DMS 273 (cell line): ENCODE measurements at regions not wholly inside any gene's neighbourhood (a gene's known extent, or its start where the extent isn't known, plus 50 kb on each side); places are given as distances from the start of the nearest gene placed in this dataset.
"Not testable (repeated sequence)": the region's sequence is repeated elsewhere in the genome, so short reads cannot be mapped to it uniquely, and the experiment has no call there.

Experiments
- DNase-seq: peaks from one replicate; lab custom pipeline; 2025; ENCODE audit not compliant: unreplicated experiment; lab: John Stamatoyannopoulos, UW

DNA sequence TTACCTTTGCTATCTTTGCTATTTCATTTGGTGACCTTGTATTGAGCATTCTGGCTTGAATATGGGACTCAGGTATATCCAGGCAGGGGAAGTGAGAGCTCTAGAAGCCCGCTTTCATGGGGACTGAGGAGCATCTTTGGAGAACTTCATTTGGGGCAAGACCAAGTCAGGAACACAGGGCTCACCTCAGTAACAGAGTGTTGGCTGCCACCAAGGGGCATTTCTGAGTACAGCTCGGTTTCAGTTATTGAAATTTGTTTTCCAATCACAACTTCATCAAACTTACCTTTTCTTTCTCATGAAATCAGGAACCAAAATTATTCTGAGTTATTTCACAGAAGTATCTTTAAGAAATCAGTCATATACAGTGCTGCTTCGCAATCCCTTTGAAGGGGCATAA, 337.2 kb downstream of the C7orf25 start:
- DNase-seq, result no peak

DNA sequence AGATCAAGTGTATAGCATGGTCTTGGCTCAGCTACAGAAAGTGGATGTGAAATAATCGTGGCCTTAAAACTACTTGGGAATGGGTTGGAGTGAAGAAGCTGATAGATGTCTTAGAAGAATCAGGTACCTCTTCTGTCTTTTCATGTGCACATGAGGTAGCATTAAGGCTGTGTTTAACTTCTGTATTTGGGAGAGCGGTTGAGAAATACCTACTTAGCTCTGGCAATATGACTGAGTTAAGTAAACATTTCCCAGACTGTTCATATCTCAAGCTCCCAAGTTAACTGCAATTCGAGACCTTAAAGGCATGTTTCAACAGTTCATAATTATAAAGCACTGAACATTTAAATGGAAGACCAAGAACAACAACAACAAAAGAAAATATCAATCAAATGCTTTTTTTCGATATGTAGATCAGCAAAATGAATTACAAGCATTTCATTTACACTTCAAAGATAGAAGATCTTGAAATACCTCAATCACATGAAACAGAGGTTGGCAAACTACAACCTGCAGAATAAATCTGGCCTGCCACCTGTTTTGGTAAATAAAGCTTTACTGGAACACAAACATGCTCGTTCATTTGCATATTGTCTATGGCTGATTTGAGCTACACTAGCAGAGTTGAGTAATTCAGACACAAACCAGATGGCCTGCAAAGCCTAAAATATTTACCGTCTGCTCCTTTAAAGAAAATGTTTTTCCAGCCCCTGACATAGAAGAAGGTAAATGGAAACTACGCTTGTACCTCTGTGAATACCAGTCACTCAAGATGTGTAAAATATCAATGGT, 337.1 kb upstream of the GLI3 start:
- no peak for DNase-seq

DNA sequence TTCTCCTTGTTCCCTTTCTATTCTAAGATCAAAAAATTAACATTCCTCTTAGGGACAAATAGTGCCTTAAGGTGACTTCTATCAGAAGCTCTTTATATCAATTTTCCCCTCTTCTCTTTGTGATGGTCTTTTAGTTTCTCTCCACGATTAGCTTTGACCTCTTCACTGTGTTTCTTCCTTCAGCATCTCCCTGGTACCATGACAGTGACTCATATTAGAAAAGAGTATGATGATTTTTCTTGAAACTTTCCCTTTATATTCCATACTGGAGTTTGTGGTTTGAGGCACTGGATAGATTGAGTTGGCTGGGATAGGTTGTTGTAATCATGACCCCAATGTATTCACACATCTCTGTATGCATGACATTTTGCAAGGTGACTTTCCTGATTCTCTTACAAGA, 335.6 kb upstream of the GLI3 start:
- no peak for DNase-seq

DNA sequence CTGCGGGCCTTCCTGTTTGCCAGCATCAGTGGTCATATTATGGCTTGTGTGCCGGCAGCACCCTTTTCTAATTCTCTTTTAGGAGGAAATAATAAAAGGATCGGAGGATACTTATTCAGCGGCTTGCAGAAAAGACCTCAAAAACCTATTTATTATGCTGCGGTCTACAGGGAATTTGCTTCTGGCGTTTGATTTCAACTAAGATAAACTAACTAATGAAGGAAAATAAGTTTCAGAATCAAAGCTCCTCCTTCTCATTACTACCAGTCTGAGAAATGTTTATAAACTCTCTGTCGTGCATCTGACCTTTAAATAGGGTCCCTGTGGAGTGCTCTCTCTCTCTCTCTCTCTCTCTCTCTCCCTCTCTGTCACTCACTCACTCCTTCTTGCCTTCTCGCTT, 335.0 kb upstream of the GLI3 start:
- no peak for DNase-seq

DNA sequence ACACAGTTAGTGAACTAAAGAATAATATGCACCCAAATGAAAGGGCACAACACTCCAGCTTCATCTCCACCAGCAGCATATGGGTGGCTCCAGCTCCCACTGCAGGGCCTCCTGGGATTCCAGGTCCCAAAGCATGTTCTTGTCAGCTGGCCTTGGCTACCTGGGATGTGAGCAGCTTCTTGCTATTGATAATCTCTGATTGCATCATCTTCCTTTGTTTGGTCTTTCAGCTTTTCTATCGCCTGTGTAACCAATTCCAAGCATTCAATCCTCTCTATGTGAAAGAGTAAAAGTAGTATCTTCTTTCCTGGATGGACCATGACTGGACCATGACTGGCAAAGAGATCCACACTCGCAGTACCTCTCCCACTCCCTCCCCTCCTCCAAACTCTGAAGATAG, 333.9 kb upstream of the GLI3 start:
- DNase-seq, result no peak

DNA sequence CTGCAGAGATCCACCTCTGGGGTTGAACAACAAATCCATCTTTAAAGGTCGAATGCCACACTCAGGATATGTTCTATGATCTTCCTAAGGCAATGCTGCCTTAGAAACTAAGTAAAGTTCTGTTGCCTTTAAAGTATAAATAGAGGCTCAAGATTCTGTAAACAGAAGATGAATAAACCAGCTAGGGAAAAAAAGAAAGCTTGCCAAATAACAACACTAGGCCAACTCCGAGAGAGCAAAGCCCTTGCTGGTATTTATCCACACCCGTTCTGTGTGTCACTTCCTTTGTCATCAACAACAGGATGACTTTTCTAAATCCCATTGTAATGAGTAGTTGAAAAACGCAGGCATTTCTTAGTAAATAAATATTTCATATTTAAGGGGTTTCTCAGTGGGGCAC, 330.0 kb upstream of the GLI3 start:
- DNase-seq, result no peak

DNA sequence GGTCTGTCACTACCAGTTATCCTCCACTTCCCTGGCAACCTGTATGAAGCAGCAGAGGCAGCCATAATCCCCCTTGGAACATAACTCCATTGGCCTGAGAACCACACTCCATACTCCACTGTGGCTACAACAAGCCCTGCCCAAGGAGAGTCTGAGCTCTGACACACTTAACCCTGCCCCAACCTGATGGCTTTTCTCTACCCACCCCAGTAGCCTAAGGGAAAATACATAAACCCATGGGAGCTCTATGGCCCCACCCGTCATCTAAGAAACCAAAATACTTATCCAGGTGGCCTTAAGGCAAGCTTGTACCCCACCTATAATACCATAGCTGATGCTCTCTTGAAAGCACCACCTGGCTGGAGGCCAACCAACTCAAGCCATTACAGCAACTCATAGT, 324.8 kb upstream of the GLI3 start:
- no peak for DNase-seq

DNA sequence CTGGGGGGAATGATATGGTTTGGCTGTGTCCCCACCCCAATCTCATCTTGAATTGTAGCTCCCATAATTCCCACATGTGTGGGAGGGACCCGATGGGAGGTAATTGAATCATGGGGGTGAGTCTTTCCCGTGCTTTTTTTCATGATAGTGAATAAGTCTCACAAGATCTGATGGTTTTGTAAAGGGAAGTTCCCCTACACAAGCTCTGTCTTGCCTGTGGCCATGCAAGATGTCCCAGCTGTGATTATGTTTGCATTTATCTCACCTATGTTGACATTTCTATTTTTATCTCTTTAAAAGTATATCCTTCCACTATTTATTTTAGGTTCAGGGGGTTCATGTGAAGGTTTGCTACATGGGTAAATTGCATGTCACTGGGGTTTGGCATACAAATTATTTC, 323.9 kb upstream of the GLI3 start:
- DNase-seq, result no peak

DNA sequence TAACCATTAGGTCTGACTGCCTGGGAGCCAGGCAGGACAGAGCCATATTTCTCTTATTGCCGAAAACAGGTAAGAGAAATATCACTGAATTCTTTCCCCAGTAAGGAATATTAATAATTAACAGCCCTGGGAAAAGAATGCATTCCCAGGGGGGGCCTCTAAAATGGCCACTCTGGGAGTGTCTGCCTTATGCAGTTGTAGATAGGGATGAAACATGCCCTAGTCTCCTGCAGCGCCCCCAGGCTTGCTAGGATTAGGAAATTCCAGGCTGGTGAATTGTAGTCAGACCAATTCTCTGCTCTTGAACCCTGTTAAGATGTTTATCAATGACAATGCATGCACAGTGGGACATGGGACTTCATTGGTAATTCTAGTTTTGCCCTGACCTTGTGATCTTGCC, 317.9 kb upstream of the GLI3 start:
- DNase-seq, result not testable (repeated sequence)

DNA sequence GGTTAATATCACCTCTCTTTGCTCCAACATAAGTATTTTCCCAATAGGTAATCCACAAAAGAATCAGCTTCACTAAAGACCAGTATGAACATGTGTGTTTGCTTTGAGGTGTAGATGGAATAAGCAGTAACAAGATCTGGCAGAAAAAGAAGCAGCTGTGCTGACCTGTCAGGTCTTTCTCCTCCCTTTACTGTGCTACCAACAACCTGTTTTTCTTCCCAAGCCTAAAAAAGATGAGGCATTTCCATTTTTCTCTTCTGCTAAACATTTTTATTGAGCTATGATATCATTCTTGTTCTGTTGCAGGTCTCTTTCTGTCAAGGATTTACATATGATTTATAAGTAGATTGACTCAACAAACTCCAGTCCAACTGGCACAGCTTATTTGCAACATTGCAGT, 315.2 kb upstream of the GLI3 start:
- no peak for DNase-seq

DNA sequence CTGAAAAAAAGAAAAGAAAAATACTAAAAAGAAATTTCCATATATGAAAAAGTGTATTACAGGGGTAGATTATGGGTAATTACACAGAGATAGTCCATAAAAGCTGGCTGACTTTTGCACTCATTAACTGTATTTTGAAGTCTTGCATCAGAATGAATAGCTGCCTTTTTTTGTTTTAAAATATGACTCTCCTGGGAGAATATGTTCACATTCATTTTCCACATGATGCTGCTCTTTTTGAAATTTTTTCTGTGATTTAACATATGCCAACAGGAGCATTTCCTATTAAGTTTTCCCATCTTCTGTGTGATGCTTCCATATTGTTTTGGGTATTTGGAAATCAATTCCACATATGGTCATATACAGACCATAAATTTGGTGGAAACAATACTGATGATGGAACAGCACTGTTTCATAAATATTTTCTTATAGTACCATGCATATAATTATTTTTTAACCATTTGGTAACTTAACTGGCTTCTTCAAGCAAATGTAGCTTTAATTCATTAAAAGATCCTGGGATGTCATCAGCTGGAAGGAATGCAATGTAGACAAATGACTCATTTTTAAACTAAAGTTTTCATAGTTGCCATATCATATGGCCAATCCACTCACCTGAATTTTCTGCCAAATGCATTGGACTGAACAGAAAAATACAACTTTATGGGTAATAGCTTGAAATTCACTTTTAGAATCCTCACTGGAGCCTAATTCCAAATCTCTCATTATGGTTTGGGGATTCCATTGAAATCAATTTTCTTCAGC, 313.9 kb upstream of the GLI3 start:
- DNase-seq, result no peak

DNA sequence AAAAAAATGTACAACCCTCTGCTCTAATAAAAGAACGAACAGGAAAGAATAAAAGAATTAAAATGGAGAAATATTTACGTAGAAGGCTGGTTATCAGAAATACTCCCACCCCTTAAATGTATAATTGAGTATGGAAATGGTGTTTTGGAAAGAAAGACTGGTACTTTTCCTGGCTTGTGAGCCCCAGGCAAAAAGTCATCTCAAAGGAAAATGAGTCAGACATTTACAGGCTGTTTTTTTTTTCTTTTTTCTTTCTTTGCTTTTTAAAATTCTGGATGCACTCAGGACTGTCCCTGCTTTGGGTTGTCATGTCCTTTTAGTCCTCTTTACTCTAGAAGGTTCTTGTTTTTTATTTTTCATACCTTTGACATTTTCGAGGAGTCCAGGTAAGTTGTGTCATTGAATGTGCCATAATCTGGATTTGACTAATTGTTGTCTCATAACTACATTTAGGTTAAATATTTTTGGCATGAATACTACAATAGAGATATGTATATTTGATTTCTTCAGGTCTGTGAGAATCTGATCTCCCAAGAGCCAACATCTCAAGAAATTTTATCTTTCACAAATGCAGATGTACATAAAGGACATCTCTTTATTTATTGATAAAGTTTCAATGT, 313.0 kb upstream of the GLI3 start:
- DNase-seq, result no peak

DNA sequence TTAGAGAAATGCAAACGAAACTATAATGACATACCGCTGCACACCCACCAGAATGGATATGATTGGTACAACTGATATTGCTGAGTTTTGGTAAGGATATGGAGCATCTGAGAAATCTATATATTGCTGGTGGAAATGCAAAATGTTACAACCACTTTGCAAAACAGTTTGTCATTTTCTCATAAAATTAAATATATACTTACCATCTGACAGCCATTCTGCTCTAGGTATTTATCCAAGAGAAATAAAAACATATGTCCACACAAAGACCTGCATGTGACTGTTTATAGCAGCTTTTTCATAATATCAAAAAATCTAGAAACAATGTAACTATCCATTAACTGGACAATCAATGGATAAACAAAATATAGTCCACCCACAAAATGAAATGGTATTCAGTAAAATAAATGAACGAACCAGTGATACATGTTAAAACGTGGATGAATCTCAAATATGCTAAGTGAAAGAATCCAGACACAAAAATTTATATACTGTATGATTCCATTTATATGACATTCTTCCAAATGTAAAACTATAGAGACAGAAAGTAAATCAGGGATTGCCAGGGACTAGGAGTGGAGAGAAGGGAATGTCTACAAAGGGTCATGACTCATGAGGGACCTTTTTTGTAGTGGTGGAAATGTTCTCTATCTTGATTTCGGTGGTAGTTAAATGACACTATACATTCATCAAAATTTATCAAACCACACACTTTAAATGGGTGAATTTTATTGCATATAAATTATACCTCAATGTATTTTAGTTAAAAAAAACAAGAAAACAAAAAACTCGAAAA, 312.0 kb upstream of the GLI3 start:
- DNase-seq, result no peak

DNA sequence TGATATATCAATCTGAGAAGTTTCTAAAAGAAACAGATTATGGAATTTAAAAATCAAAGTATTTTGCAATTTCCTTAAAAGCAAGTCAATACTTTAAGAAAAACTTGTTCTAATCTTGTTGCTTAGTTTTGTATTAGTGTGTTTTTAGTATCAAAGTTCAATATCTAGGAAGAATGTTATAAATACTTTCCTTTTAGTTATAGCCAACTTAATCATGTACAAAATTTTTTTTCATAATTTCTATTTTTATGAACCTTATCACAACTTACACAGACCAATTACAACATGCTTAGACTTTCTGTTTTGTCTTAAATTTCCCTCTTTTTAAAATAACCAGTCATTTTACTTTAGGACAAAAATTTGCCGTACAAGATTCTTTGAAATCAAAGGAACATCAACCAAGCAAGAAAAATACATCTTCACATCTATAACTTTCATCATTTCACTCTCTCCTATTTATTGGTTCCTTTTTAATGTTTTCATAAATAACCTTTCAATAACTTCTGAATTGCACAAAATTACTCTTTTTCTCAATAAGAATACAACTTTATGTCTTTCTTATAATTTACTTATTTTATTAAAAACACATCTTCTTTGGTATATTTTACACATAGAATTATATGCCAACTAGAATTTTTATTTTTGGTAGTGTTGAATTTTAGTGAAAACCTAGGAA, 308.2 kb upstream of the GLI3 start:
- DNase-seq, result no peak

DNA sequence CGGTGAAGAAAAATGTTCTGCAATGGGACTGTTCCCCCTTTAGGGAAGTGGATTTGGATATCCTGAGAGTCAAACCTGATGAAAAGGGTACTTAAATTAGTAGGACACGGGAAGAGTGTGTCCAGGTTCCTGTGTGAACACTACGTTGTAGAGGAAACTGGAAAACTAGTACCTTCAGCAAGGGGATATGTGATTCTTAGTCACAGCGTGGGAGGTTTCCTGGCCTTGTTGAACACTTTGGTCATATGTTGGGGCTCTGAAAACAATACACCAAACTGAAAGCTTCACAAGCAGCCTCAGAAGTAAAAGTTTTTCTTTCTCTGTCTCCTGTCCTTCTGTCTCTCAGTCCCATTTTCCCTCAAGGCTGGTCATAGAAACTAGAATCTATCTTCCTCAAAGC, 306.9 kb upstream of the GLI3 start:
- DNase-seq, result no peak

DNA sequence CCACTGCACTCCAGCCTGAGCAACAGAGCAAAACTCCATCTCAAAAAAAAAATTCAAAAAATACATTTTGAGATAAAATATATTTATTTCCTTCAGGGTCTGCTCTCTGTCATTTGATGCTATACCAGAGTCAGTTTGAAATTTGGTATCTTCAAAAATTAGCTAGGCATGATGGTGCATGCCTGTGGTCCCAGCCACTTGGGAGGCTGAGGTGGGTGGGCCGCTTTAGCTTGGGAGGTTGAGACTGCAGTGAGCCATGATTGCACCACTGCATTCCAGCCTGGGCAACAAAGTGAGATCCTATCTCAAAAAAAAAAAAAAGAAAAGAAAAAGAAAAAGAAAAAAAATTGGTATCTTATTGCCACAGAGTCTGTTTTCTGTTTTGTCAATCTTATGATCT, 305.4 kb upstream of the GLI3 start:
- DNase-seq, result not testable (repeated sequence)

DNA sequence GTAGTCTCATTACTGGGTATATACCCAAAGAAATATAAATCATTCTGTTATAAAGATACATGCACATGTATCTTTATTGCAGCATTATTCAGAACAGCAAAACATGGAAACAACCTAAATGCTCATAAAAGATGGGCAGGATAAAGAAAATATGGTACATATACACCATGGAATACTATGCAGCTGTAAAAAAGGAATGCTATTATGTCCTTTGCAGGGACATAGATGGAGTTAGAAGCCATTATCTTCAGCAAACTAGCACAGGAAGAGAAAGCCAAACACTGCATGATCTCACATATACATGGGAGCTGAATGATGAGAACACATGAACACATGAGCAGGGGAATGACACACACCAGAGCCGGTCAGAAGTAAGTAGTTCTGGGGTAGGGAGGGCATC, 297.4 kb upstream of the GLI3 start:
- no peak for DNase-seq

DNA sequence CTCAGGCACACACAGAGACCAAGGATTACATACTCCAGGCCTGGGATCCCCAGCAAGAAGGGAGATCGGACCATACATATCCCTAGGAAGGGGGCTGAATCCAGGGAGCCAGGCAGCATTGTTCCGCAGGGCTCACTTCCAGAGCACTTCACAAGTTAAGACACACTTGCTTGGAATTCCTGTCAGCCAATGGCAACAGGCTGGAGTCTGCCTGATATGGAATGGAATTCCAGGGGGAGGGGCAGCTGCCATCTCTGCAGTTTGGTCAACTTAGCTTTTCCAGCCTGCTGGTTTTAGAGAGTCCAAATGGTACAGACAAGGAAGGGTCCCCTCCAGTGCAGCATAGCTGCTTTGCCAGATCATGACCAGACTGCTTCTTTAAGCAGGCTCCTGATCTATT, 290.0 kb upstream of the GLI3 start:
- no peak for DNase-seq

DNA sequence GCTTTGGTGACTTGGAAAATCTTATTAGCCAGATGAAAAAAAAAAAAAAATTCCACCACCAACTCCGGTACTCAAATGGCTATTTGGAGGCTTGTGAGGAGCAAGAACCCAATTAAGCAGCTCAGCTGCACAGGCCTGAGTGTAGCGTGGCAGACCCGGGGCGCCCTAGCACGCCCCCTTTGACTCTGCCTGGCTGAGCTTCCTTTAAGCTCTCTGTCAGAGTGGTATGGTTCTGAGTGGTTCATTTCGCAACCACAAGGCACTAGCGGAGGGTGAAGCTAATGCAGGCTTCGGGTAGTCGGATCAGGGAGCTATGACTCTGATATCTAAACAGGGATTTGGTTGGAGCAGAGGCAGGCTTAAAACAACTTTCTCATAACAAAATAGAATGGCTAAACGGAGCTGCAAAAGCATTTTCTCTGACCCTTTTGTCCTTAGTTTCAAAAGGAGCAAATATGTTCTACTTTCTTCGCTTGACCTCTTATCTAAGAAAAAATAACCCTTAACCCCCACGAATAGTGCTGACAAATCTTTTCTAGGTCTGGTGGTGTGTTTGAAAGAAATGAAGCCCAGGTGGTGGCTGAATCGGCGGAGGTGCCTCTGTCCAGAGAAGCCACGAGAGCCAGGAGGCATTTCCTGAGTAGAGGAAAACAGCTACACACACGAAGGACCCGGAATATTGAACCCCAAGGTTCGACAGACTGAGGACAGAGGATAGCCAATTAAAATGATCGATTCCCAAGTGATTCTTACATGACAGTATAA, 285.4 kb upstream of the GLI3 start:
- DNase-seq, result no peak

DNA sequence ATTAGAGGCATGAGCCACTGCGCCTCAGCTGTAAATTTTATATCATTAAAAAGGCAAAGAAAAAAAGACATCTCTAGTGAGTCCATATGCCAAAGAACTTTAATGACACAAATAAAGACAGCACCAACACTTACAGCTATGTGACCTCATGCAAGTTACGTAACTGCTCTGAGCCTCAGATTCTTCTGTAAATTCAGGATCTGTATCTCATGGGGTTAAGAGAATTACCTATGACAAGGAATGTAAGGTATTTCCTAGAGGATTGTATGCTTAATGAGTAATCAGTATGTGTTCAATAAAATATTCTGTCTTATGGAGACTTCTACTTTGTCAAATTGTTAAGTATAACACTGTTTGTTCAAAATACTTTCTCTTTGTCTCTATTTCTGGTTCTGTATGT, 274.0 kb upstream of the GLI3 start:
- no peak for DNase-seq
